Neuronal stem cell (in vitro differentiated cells): ENCODE measurements at regions not wholly inside any gene's neighbourhood (a gene's known extent, or its start where the extent isn't known, plus 50 kb on each side); places are given as distances from the start of the nearest gene placed in this dataset.
"Not testable (repeated sequence)": the region's sequence is repeated elsewhere in the genome, so short reads cannot be mapped to it uniquely, and the experiment has no call there.

Source experiments
- DNase-seq: peaks from one replicate; pipeline ENCODE4 v3.0.0-alpha.2; 2013; ENCODE audit warnings: low spot score
- H2AFZ ChIP-seq: one replicate; pipeline ENCODE4 v1.6.1; 2013; ENCODE audit warnings: mild to moderate bottlenecking, low read length, inconsistent platforms
- H2AK5ac ChIP-seq: 2 replicates; pipeline ENCODE4 v1.6.1; 2013; ENCODE audit warnings: low read depth, mild to moderate bottlenecking, inconsistent platforms, low read length, moderate library complexity, mixed read lengths
- H2BK120ac ChIP-seq: 2 replicates; pipeline ENCODE4 v1.6.1; 2013; ENCODE audit warnings: low read depth, mild to moderate bottlenecking, inconsistent platforms, low read length, moderate library complexity, mixed read lengths
- H2BK12ac ChIP-seq: one replicate; pipeline ENCODE4 v1.6.1; 2013; ENCODE audit warnings: low read length, inconsistent platforms
- H2BK15ac ChIP-seq: 2 replicates; pipeline ENCODE4 v1.6.1; 2013; ENCODE audit warnings: mild to moderate bottlenecking, low read length, inconsistent platforms, mixed read lengths
- H2BK5ac ChIP-seq: one replicate; pipeline ENCODE4 v1.6.1; 2013; ENCODE audit warnings: inconsistent platforms, mild to moderate bottlenecking, low read length, moderate library complexity
- H3K14ac ChIP-seq: one replicate; pipeline ENCODE4 v1.6.1; 2013; ENCODE audit warnings: low read length, inconsistent platforms
- H3K18ac ChIP-seq: 2 replicates; pipeline ENCODE4 v1.6.1; 2013; ENCODE audit warnings: low read length, inconsistent platforms
- H3K23ac ChIP-seq: 2 replicates; pipeline ENCODE4 v1.6.1; 2013; ENCODE audit warnings: low read depth, mild to moderate bottlenecking, mixed read lengths, low read length, inconsistent platforms; ENCODE audit not compliant: poor library complexity
- H3K27ac ChIP-seq: replicated peaks from 3 replicates; pipeline ENCODE4 v1.5.1; 2013; ENCODE audit warnings: low read length, inconsistent platforms
- H3K27me3 ChIP-seq, 3 experiments: 2 replicates each; pipeline ENCODE4 v1.6.1; 2013; ENCODE audit warnings: low read length in 3 of 3, mild to moderate bottlenecking in 2 of 3, inconsistent platforms in 1 of 3, low read depth in 1 of 3, mixed read lengths in 1 of 3, moderate library complexity in 1 of 3; ENCODE audit not compliant: control insufficient read depth in 3 of 3, insufficient read depth in 3 of 3
- H3K36me3 ChIP-seq, 2 donors: replicated peaks in 1 of 2; 2 replicates each; pipeline ENCODE4 v1.6.1; 2013; ENCODE audit warnings: low read length in 2 of 2; ENCODE audit not compliant: control insufficient read depth in 2 of 2, insufficient read depth in 2 of 2
- H3K4ac ChIP-seq: 2 replicates; pipeline ENCODE4 v1.6.1; 2013; ENCODE audit warnings: inconsistent platforms, mild to moderate bottlenecking, low read length, moderate library complexity
- H3K4me1 ChIP-seq, 2 donors: 1 replicate in 1 of 2; 2 replicates in 1 of 2; pipeline ENCODE4 v1.6.1; 2013; ENCODE audit warnings: low read length in 2 of 2, low read depth in 1 of 2; ENCODE audit not compliant: control insufficient read depth in 2 of 2, insufficient read depth in 1 of 2
- H3K4me2 ChIP-seq: one replicate; pipeline ENCODE4 v1.6.1; 2013; ENCODE audit warnings: mild to moderate bottlenecking, low read length, inconsistent platforms; ENCODE audit not compliant: insufficient read depth, poor library complexity, severe bottlenecking
- H3K4me3 ChIP-seq, 2 donors: 2 replicates each; pipeline ENCODE4 v1.5.1; 2013; ENCODE audit warnings: low read length in 2 of 2, mild to moderate bottlenecking in 2 of 2, inconsistent platforms in 1 of 2, moderate library complexity in 1 of 2
- H3K79me1 ChIP-seq: one replicate; pipeline ENCODE4 v1.6.1; 2013; ENCODE audit warnings: low read depth, mild to moderate bottlenecking, inconsistent platforms, low read length, moderate library complexity
- H3K9ac ChIP-seq: one replicate; pipeline ENCODE4 v1.6.1; 2013; ENCODE audit warnings: mild to moderate bottlenecking, low read depth, low read length, inconsistent platforms; ENCODE audit not compliant: poor library complexity
- H3K9me3 ChIP-seq, 2 donors: replicated peaks in 1 of 2; 2 replicates each; pipeline versions ENCODE3 to v1.6.1; 2013; ENCODE audit warnings: low read length in 2 of 2, mild to moderate bottlenecking in 2 of 2, inconsistent platforms in 1 of 2, low read depth in 1 of 2, mixed read lengths in 1 of 2, moderate library complexity in 1 of 2; ENCODE audit not compliant: control insufficient read depth in 2 of 2, insufficient read depth in 1 of 2
- H4K8ac ChIP-seq: one replicate; pipeline ENCODE4 v1.6.1; 2013; ENCODE audit warnings: low read depth, mild to moderate bottlenecking, inconsistent platforms, low read length, moderate library complexity
- H4K91ac ChIP-seq: one replicate; pipeline ENCODE4 v1.6.1; 2013; ENCODE audit warnings: low read length, low read depth, mild to moderate bottlenecking, inconsistent platforms; ENCODE audit not compliant: poor library complexity
- WGBS, 2 donors: extraction: QIAGEN DNeasy Blood & Tissue Kit; methylation state at CpG; one replicate each; pipeline ENCODE4 v1.1.7; 2013; ENCODE audit warnings: missing lambda C conversion rate in 2 of 2, mixed read lengths in 1 of 2; ENCODE audit not compliant: insufficient read length in 2 of 2, insufficient replicate concordance in 1 of 2; ENCODE audit errors: extremely low coverage in 2 of 2; 5-methylcytosine and 5-hydroxymethylcytosine counted together

GRCh38 chr6:115441651-115442050, 619.0 kb downstream of the FRK start:
- no peak overlapping the region for H2BK120ac ChIP-seq
- no peak overlapping the region for H3K18ac ChIP-seq
- H3K79me1 ChIP-seq = no peaks in the 10 kb centered on the region
- H3K36me3 ChIP-seq = no peaks in the 10 kb centered on the region
- no peak overlapping the region for H4K91ac ChIP-seq
- WGBS, 2 donors = no CpG with 5 or more reads among the region's 1 CpG
- no peak overlapping the region for H2BK12ac ChIP-seq
- H3K14ac ChIP-seq = no peak overlapping the region
- H3K4ac ChIP-seq = no peak overlapping the region
- no peaks in the 10 kb centered on the region for H3K27me3 ChIP-seq
- H3K4me3 ChIP-seq = no peak overlapping the region
- no peak overlapping the region for H2AK5ac ChIP-seq
- H3K27ac ChIP-seq = no peak overlapping the region
- no peak overlapping the region for H3K9ac ChIP-seq
- H3K23ac ChIP-seq = no peak overlapping the region
- H3K4me1 ChIP-seq = no peaks in the 10 kb centered on the region
- no peaks in the 10 kb centered on the region for H3K9me3 ChIP-seq
- H2BK5ac ChIP-seq = no peak overlapping the region
- no peak overlapping the region for H3K4me2 ChIP-seq
- H2BK15ac ChIP-seq = no peak overlapping the region
- no peak overlapping the region for H4K8ac ChIP-seq
- no peak for DNase-seq
- H2AFZ ChIP-seq = no peak overlapping the region

- H4K91ac ChIP-seq = no peak overlapping the region
- no peak overlapping the region for H2BK15ac ChIP-seq
- H3K14ac ChIP-seq = no peak overlapping the region
- no peak overlapping the region for H2AFZ ChIP-seq
- peaks cover 0 to 1% of the 10 kb centered on the region in 2 donors for H3K4me1 ChIP-seq
- H4K8ac ChIP-seq = no peak overlapping the region
- H3K9ac ChIP-seq = no peak overlapping the region
- H3K27me3 ChIP-seq = no peaks in the 10 kb centered on the region
- no peak overlapping the region for H3K18ac ChIP-seq
- H2BK12ac ChIP-seq = no peak overlapping the region
- no peak overlapping the region for H2BK120ac ChIP-seq
- no peaks in the 10 kb centered on the region for H3K36me3 ChIP-seq
- no peak overlapping the region for H2BK5ac ChIP-seq
- no peak overlapping the region for H3K4me3 ChIP-seq
- no peak overlapping the region for H2AK5ac ChIP-seq
- no peak overlapping the region for H3K23ac ChIP-seq
- H3K9me3 ChIP-seq = no peaks in the 10 kb centered on the region
- H3K4me2 ChIP-seq = no peak overlapping the region
- H3K27ac ChIP-seq = no peak overlapping the region
- WGBS, 2 donors = no CpG with 5 or more reads among the region's 3 CpGs
- no peak overlapping the region for H3K4ac ChIP-seq
- no peak for DNase-seq
- no peaks in the 10 kb centered on the region for H3K79me1 ChIP-seq
These were observed 645.3 kb downstream of the FRK start for GRCh38 chr6:115415378-115415777.

- not testable (repeated sequence) for H4K8ac ChIP-seq
These were observed 645.8 kb downstream of the FRK start for GRCh38 chr6:115414916-115415315.

GRCh38 chr6:115411756-115412155, 648.9 kb downstream of the FRK start:
- Histone ChIP-seq H3K27me3 (no peaks in the 10 kb centered on the region), H3K4ac (no peak overlapping the region), H4K8ac (no peak overlapping the region), H3K4me1 (peaks cover 0 to 1% of the 10 kb centered on the region in 2 donors), H2BK120ac (no peak overlapping the region), H2BK15ac (no peak overlapping the region), H2BK5ac (no peak overlapping the region), H3K79me1 (no peaks in the 10 kb centered on the region), H3K23ac (no peak overlapping the region), H2AK5ac (no peak overlapping the region), H2AFZ (no peak overlapping the region), H3K18ac (no peak overlapping the region), H3K4me2 (no peak overlapping the region), H3K4me3 (no peak overlapping the region), H3K14ac (no peak overlapping the region), H3K36me3 (no peaks in the 10 kb centered on the region), H2BK12ac (no peak overlapping the region), H3K27ac (no peak overlapping the region), H3K9ac (no peak overlapping the region), H3K9me3 (peaks cover 0 to 2% of the 10 kb centered on the region in 2 donors), H4K91ac (no peak overlapping the region)
- DNase-seq = no peak
- whole genome bisulfite sequencing, 2 donors = no CpG with 5 or more reads among the region's 2 CpGs

More at GRCh38 chr6:115414916-115415315, 645.8 kb downstream of the FRK start:
- H3K36me3 ChIP-seq, H3K23ac ChIP-seq, H3K9ac ChIP-seq, H2BK12ac ChIP-seq, H3K27me3 ChIP-seq, H3K79me1 ChIP-seq, H2BK15ac ChIP-seq, DNase-seq, H3K4me3 ChIP-seq, H2BK5ac ChIP-seq, H3K9me3 ChIP-seq, H2BK120ac ChIP-seq, H2AK5ac ChIP-seq, H3K18ac ChIP-seq, H4K91ac ChIP-seq, H3K14ac ChIP-seq, H3K4me2 ChIP-seq, H3K4ac ChIP-seq, H2AFZ ChIP-seq, H3K4me1 ChIP-seq, H3K27ac ChIP-seq: not testable (repeated sequence)
- no CpG with 5 or more reads among the region's 6 CpGs for WGBS, 2 donors
